CD4-positive, alpha-beta T cell treated with Interleukin-4 for 4 hours (primary cell): ENCODE measurements at regions not wholly inside any gene's neighbourhood (a gene's known extent, or its start where the extent isn't known, plus 50 kb on each side); places are given as distances from the start of the nearest gene placed in this dataset.

ENCODE experiments used
- DNase-seq: peaks from one replicate; pipeline ENCODE4 v3.0.0-alpha.2; 2020

DNA sequence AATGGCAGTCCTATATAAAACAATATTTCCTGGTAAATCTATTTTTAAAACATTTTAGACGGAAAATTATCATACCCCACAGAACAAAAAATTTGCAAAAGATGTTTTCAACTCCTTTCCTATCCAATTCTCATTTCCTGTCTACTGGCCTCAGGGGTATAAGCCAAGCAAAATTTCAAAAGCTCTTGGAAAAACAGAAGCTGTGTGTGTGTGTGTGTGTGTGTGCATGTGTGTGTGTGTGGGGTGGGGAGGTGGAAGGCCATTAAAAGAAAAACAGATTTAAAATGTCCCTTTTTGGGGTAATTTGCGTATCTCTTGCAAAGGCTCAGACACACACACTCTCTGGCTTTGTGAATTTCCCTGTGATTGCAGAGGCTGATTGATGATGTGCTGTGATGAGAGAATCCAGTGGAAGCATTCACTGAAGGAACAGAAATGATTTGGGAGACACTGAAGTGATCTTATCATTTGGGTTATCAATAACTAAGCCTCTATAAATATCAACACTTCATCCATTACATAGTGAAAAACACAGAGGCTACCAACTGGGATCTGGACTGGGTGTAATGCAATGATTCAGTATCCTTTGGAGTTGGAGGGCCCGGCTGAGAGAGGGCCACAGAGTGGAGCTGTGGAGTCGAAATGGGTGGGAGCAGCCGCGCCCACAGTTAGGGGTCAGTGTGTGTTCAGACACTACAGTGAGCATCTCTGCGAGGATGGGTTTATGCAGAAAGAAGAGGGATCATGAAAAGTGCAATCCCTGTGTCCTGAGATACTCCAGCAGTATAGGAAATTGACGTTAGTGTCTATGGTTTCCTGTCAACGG lies 106.8 kb upstream of the PREP start:
- DNase-seq: no peak

DNA sequence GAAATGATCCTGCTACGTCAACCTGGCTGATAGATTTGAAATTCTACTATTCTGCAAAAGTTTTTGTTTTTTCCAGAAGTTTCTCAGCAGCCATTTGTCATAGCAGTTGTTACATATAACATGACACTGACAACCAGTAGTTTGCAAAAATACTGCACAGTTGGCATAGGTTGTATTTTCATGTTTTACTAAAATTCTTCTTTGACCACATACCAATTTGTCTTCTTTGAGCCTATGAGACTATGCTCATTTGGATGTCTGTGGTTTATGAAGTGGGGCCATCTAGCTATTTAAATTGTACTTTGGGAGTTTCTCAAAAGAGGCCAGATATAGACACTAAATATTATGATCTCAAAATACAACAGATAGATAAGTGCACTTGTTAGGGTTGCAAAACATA lies 104.9 kb upstream of the PREP start:
- DNase-seq: no peak

DNA sequence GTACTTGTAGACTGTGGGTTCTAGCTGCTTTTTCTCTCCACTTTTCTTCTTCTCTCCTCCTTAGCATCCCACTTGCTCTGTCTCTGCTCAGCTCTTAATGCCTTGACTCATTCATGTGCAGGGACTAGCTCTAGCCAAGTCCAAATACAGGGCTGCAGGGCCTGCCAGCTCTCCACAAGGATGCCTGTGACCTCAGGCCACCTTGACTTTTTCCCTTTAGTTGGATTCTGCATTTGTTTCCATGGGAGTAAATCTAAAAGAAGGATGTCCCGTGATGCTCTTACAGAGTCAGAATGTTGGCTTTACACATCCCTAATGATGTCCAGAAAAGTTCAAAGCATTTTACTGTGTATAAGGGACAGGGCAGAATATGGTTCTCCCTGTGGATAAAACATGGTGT lies 101.8 kb upstream of the PREP start:
- no peak for DNase-seq

DNA sequence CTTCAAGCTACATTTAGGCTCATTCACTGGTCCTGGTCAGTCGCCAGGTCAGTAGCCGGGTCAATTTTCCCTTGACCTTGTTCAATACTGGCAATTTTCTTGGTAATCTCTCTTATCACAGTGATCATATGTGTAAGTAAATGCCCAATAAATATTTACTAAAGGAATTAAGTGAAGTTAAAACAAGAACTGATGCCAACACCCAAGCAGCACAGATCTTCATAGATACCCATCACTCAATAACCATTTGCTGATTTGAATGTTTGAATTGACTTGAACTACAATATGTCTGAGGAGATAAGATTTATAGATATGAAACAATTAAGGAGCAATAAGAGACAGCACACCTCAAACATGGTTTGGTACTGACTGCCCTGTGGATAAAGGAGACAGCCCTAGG lies 100.8 kb upstream of the PREP start:
- DNase-seq: no peak

DNA sequence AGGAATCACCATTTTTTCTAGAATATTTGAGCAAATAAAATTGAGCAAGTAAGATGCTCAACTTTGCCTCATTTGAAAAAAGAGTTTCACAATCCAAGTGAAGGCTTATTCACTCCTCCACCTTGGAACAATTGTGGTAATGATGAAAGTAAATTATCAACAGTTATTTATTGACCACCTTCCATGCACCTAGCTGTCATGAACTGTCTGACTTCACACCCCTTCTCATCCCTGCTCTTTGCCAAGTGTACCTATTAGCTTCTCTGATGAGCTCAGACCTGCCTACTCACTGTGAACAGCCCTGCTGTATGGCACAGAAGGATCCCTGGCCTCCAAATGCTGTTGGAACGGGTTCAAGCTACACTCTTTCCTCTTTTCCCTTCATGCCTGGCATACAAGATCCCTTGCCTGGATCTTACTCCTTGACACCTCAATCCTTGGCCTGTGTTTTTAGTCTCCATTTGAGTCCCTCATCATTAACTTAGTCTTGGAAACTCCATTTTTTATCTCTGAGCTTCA lies 99.0 kb upstream of the PREP start:
- no peak for DNase-seq

DNA sequence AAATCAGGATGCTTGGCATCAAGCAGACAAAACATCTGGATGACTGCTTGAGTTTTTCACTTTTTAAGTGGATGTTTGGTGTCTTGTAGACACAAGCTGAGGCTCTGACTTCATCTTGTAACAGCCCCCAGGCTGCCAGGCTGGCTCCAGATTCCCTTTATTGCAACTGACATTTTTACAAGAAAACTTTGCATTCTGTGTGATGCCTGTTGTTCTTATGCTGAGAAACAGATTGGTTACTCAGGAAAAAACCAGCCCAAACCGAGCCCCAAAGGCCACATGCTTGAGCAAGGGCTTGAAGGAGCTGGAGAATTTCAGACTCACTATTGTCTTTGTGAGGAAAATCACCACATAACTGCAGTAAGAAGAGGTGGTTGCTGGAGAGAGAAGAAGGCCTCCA lies 98.4 kb upstream of the PREP start:
- DNase-seq: no peak

DNA sequence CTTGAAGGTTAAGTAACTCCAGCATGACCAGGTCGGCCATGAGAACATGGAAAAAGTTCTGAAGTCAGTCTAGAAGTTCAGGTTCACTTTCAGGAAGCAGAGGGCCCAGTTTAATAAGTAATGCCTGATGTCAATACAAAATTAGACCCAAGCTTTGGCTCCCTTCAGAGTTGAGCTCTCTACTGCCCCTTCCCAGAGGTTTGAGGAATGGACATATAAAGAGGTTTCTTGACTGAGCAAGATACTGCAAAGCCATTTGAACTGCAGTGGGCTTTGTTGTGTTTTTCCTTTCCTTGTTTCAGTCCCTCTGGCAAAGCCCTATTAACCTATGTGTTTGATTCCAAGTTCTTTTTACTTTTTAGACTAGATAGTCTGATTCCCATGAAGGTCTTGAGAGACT lies 97.8 kb upstream of the PREP start:
- no peak for DNase-seq

DNA sequence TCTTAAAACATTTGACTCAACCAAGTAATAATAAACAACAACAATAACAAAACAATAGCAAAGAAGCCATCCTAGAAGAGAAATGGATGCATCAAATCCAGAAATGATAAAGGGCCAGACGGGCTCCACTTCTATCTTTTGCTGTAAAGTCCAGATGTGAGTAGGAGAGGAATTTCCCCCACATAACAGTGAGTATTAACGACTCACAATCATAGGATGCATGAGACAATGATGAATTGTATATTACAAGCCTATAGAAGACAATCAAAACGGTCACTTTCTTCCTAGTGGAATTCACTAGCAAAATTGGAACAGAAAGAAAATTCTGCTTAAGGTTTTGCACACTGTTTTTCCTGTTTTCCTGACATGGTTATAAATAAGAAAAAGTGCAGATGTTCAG lies 97.0 kb upstream of the PREP start:
- DNase-seq: no peak

DNA sequence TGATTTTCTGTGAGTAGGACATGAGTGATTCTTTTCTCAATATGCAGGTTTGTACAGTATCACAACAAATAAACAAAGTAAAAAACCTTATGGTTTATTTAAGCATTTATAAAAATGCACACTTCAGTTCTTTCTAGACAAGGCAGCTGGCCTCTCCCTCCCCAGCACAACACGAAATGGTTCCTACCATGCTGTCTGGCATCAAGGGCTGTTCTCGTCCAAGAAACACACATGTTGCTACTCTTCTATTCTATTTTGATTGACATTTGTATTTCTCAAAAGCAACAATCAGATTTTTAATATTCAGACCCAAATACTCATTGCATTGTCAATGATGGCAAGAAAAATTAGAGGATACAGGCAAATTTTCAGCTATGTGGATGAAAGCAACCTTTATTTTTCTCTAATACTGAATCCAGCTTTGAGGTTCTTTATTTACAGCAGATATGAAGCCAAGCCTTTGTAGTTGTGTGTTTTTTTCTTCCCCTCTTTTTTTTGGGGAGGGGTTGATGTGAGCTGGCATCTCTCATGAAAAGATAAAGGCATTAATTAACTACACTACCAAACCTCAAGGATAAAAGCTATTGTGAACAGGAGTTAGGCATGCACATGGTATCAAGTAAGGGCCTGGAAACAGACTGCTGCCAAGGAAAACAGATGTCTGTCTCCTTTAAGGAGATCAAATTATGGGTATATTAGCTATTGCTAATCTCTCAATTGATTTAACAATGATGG lies 96.4 kb upstream of the PREP start:
- no peak for DNase-seq

DNA sequence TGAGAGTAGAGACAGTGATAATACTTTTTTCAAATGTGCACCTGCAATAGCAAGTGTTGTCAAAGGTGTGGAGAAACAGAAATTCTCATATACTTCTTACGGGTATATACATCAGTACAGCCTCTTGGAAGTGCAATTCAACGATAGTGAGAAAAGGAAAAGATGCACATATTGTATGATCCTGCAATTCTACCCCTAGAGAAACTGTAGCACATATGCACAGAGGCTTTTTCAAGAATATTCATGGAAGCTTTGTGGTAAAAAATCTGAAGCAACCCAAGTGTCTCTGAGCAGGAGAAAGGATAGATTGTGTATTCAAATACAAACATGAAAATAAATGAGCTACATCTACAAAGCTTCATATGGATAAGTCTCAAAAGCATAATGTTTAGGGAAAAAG lies 94.7 kb upstream of the PREP start:
- DNase-seq: no peak

DNA sequence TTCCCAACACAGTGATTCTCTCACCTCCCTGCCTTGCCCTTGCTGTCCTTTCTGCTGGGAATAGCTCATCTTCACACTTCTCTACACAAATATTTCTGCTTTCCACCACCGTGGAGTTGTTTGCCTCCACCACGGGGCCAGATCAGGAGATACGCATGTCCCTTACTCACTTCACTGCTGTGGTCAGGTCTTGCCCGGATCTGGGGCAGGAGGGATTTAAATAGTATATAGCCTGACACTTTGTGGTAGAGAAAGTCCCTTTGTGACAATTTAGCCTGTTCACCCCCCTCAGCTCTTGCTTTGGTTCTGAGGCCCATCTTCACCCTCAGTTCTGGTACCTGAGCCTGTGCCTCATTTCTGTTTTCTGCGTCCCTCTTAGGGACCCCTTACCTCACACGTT lies 92.6 kb upstream of the PREP start:
- no peak for DNase-seq

DNA sequence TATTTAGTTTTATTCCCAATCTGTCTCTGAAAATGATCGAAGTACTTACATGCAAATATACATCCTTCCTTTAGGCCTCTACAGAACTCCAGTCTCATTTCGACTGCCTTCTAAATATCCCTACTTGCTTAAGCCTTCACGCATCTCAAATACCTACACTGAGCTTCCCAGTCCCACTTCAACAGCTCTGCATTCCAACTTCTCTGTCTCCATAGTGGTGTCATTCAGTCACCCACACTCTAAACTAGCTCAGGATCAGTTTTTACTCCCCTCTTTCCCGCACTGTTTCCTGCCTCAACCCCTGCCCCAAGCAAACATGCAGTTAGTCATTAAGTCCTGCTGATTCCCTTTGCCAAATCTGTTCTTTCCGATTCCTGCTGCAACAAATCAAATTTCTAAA lies 91.8 kb upstream of the PREP start:
- no peak for DNase-seq

DNA sequence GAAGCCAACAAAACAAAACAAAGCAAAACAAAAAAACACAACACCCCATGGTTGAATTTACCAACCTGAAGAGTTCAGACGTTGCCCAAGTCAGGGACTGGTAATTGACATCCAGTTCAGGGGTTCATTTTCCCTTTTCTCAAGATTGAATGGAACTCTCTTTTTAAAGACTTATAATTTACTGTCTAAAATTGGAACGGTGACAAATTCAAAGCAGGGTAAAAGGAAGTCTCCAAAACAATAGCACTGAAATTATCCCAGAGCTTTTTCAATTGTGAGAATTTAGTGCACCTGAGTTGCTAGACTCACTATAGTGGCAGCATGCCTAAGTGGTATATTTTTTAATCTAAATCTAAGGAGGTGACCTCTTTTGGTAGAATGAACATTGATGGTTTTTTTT lies 90.9 kb upstream of the PREP start:
- no peak for DNase-seq

DNA sequence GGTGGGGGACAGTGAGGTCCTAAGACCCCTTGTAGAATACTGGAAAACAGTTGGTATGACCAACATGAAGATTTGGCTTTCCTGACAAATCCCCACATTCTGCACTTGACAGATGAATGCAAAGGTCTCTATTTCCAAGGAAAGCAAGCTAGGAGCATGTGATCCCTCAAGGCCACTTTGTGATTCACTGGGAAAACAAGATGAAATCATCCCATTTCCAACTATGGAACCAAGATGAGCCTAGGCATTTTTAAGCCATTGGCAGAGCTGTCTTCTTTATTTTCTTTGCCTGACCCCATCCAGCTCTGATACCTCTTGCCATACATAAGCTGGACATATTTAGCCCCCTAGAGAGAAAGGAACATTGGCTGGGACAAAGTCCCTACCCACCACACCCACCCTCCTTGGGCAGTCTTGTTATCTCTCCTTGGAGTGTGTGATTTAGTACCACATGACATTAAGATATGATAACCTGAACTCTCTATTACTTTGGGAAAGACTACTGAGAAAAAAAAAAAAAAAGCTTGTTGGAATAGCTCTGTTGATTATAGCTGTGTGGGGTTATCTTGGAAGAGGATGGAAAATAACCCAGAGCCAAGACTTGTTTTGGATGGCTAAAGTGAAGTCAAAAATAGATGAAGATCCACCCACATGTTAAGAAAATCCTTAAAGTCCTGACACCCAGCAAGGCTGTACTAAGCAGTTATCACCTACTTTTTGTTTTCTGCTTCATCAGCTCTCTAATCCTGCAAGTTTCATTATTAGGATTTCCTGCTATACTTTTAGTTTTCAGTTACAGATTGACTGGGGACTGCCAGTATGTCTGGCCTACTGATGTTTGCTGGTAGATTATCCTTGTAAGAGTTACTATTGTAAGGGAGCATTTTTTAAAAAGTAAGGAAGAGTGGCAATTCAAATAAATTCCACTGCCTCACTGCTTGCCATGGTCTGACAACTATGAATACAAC lies 90.1 kb upstream of the PREP start:
- no peak for DNase-seq

DNA sequence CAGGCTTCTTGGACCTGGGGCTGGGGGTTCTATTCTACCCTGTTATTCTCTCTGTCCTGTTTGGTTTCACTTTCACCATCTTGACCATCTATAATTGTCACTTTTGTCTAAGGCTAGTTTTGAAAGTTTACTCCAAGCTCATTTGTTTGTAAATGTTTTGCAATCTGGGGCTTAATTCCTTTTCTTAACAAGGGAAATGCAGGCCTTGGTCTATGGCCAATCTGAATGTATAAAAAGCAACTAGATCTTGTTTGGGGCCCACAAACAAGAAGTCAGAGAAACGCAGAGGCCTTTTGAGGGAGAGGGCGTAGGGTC lies 86.3 kb upstream of the PREP start:
- no peak for DNase-seq

DNA sequence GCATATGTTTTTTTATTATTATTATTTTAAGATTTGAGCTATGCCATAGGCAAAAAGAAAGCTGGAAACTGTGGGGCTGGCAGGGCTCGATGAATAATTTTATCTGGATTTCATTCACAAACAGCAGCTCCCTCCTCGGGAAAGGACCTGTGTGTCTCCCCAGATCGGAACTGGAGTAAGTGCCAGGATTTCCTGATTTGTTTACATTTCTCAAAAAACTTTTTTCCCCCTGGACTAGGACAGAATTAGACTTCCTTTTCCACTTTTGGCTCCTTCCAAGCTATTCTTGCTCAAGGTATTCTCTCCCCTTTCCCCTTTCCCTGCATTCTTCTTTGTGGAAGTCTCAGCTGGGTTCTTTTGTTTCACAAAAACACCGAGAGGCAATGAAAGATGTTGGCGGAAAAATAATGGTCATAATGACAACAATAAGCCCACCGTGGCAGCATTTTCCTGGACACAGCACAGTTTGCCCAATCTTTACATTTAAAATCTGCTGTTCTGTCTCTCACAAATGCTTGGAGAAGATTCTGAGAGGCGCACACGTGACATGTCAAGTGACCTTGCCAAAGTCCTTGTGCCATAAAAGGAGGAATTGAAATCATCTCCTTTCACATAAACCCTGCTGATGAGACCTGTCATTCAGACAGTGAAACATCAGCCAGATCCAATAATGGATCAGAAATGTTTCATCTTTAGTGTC lies 85.8 kb upstream of the PREP start:
- DNase-seq: no peak

DNA sequence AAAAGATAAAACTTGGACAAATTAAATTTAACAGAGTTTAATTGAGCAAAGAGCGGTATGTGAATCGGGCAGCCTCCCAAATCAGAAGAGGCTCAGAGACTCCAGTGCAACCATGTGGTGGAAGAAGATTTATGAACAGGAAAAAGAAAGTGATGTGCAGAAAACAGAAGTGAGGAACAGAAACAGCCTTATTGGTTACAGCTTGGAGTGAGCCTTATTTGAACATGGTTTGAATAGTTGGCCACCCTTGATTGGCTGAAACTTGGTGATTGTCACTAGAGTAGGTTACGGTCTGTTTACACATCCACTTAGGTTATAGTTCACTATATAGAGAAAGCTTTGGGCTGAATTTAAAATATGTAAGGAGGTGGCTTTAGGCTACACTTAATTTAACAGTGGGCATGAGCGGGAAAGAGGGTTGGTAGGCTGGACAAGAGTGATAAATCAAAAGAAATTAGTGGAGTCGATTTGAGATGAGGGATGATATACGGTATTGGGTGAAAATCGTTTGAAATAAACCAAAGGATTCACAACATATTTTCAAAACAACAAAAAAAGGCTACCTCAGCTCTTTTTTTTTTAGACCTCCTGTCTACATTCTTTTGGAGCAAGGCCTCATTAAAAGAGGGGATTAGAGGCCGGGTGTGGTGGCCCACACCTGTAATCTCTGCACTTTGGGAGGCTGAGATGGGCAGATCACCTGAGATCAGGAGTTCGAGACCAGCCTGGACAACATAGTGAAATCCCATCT lies 84.3 kb upstream of the PREP start:
- DNase-seq: no peak

DNA sequence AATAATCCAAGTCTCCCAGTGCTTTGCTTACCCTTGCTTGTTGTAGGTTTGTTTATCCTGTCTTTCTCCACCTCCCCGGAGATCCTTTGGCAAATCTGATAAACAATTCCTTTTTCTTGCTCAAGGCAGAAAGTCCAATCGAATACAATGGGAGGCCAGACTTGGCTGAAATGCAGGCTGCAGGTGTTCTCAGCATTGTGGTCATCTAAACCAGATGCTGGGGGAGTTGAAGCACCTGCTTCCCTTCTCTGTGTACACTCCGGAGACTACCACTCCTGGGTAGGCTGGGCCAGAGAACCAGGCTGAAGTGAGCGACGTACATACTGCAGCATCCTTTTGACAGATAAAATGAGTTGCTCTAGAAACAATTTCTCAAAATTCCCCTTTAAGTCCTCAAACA lies 82.6 kb upstream of the PREP start:
- DNase-seq: no peak

DNA sequence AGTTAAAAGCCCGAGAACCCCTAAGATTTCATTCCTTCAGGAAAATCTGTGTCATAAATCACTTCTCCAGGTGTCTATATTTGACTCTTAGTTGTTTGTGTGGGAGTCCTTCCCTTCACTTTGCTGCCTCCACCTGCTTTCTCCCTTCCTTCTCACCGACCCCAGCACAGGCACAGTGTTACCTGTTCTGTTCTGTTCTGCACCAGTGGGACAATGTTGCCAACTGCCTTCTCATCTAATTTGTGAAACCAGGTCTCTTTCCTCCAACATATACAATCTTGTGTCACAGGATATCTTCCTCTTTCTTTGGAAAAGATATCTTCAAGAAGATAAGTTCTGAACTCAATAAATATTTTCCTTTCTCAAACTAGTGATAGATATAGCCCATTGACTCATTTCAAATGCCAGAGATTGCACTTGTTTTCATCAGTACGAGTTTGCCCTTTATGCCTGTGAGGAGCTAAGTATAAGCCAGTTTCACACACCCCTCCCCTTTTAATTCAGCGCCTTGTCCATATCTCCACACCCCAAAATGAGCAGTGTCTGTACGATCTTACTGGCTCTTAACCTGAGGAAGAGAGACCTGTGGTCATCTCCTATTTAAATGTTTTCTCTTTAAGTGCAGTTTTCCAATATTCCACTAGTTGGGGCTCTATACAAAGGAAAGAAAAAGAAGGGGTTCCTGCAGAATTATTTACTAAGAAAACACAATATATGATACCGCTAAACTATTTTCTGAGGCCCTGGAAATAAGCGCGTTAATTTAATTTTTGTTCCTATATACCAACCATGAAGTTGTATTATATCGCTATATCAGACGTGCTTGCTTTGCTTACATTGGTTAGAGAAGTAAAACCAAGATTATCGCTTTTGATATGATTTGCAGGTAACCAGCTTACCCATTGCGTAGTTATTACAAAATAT lies 81.6 kb upstream of the PREP start:
- peak; percentile 71 for DNase-seq

DNA sequence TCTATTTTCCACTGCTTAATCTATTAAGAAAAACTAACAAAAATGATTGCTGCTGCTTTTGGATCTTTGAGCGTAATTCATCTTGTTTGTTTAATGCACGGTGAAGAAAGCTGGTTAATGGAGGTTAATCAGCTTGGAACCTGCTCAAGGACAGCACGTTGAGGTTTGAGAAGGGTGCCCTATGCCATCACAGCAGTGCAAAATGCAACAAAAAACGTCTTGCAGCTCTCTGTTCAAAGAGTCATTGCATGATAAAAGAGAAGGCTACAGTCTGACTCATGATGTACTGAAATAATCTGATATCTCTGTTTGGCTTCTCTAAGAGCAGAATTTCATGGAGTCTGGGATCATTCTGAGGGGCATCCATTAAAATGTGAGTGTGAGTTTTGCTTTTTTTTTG lies 80.6 kb upstream of the PREP start:
- peak; percentile 21 for DNase-seq

DNA sequence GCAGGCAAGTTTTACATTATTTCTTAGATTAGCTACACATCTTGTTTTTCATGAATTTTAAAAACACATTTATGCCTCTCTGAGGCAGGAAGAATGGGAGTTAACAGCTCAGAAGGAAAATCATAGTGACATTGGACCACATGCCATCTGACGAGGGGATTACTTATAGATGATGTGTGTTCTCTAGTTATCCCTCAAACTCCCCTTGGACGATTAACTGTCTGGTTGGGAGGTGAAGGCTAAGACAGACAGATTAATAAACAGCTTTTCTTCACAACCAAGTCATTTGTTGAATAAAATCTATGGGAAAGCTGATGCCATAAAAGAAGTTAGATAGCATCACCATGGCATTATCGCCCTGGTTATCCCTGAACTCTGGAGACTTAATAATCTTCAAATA lies 80.0 kb upstream of the PREP start:
- DNase-seq: no peak
